Fibroblast of mammary gland (primary cell): ENCODE measurements at regions not wholly inside any gene's neighbourhood (a gene's known extent, or its start where the extent isn't known, plus 50 kb on each side); places are given as distances from the start of the nearest gene placed in this dataset.

ENCODE experiments used
- DNase-seq: peaks from one replicate; pipeline ENCODE4 v3.0.0-alpha.2; 2010; ENCODE audit warnings: low read depth
- H3K4me3 ChIP-seq: 2 replicates; pipeline ENCODE4 v1.5.1; 2011; ENCODE audit warnings: low read depth, mild to moderate bottlenecking, low read length, moderate library complexity; ENCODE audit not compliant: control insufficient read depth
- CTCF ChIP-seq: conservative IDR thresholded peaks from 2 replicates; pipeline ENCODE4 v1.5.1; 2011; ENCODE audit warnings: low read depth, low read length, inconsistent platforms; ENCODE audit not compliant: control insufficient read depth, insufficient read depth

DNA sequence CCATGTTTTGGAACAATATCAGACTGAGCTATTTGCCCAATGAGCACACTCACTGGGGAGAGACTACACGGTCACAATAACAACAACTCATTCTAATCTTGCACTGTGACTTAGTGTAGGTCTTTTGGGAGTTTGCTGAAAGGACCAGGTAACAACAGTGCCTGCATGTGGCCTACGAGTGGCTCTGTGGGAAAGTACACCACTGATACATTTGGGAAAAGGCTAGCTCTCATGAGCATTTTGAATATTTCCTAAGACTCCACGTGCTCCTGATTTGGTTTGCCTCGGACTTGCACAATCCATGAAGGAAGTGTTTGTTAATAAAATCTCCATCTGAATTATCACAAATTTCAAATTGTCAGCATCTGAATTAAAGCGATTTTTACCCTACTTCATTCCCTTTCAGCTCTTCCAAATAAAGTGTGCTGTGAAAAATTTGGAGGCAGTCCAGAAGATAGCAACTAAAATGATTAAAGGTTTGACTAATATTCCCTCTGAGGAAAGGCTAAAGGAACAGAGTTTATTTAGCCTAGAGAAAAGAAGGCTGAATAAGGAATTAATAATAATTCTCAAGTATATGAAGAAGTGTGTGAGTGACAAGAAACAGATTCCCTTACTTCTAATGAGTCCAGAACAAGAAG is 406.4 kb downstream of the PPARGC1A start:
- TF ChIP-seq CTCF: no peak
- DNase-seq: no peak
- no peak overlapping the region for H3K4me3 ChIP-seq

- no peak for TF ChIP-seq CTCF
- DNase-seq: no peak
- no peak overlapping the region for H3K4me3 ChIP-seq
Observed at GRCh38 chr4:23481566-23481965, 408.3 kb downstream of the PPARGC1A start.

GRCh38 chr4:23477905-23478304 is 411.9 kb downstream of the PPARGC1A start:
- DNase-seq: no peak
- no peak for TF ChIP-seq CTCF
- H3K4me3 ChIP-seq: no peak overlapping the region

GRCh38 chr4:23476515-23477090 is 413.2 kb downstream of the PPARGC1A start:
- TF ChIP-seq CTCF: no peak
- DNase-seq: no peak
- no peak overlapping the region for H3K4me3 ChIP-seq

- no peak for TF ChIP-seq CTCF
- no peak for DNase-seq
- no peak overlapping the region for H3K4me3 ChIP-seq
Observed at GRCh38 chr4:23463071-23463470, 426.8 kb downstream of the PPARGC1A start.

DNA sequence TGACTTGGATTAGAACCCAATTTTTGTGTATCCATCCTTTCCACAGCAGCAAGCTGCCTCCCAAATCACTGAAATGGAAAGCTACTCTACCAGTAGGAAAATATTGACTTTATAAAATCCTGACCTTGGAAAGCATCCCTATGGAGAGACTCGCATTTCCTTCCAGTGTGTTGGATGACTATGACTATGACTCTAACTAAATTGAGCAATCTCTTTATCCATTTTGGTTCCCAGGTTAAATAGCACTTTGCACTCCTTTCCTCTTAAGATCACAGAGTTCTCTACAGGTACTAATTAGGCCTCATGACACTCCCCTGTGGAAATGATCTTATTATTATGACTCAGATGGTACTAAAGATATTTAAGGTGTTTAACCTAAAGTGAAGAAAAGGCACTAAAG is 431.8 kb downstream of the PPARGC1A start:
- no peak for TF ChIP-seq CTCF
- no peak overlapping the region for H3K4me3 ChIP-seq
- DNase-seq: no peak

- H3K4me3 ChIP-seq: no peak overlapping the region
- no peak for DNase-seq
- TF ChIP-seq CTCF: no peak
Observed at GRCh38 chr4:23456864-23457263, 433.0 kb downstream of the PPARGC1A start.
